ENCODE measurements at regions not wholly inside any gene's neighbourhood (a gene's known extent, or its start where the extent isn't known, plus 50 kb on each side); places are given as distances from the start of the nearest gene placed in this dataset.
"Not testable (repeated sequence)": the region's sequence is repeated elsewhere in the genome, so short reads cannot be mapped to it uniquely, and the experiment has no call there.

GRCh38 chr5:166262395-166262794 is 2029.0 kb upstream of the WWC1 start:
- Histone ChIP-seq H3K4me1 (ENCODE audit: control insufficient read depth, insufficient read depth, low read length, poor library complexity, severe bottlenecking) (no peaks in the 10 kb centered on the region), H3K9me3 (ENCODE audit: control insufficient read depth, low read length) (no peaks in the 10 kb centered on the region), H3K27me3 (replicated peaks; ENCODE audit: control insufficient read depth, insufficient read depth, low read length, poor library complexity, severe bottlenecking) (no peaks in the 10 kb centered on the region), H3K36me3 (ENCODE audit: control insufficient read depth, insufficient read depth, low read length) (no peaks in the 10 kb centered on the region), H3K4me3 (ENCODE audit: insufficient read depth, low read depth, low read length, poor library complexity, severe bottlenecking) (no peak overlapping the region), H3K27ac (ENCODE audit: insufficient read depth, low read length, poor library complexity, severe bottlenecking) (no peak overlapping the region)
- no peak for DNase-seq

GRCh38 chr5:166267907-166268306 is 2023.5 kb upstream of the WWC1 start:
- Histone ChIP-seq H3K27me3 (replicated peaks; ENCODE audit: control insufficient read depth, insufficient read depth, low read length, poor library complexity, severe bottlenecking) (no peaks in the 10 kb centered on the region), H3K36me3 (ENCODE audit: control insufficient read depth, insufficient read depth, low read length) (no peaks in the 10 kb centered on the region), H3K4me3 (ENCODE audit: insufficient read depth, low read depth, low read length, poor library complexity, severe bottlenecking) (no peak overlapping the region), H3K9me3 (ENCODE audit: control insufficient read depth, low read length) (no peaks in the 10 kb centered on the region), H3K4me1 (ENCODE audit: control insufficient read depth, insufficient read depth, low read length, poor library complexity, severe bottlenecking) (no peaks in the 10 kb centered on the region), H3K27ac (ENCODE audit: insufficient read depth, low read length, poor library complexity, severe bottlenecking) (no peak overlapping the region)
- no peak for DNase-seq

- no peak for DNase-seq
- H3K4me3 ChIP-seq (ENCODE audit: insufficient read depth, low read depth, low read length, poor library complexity, severe bottlenecking), result no peak overlapping the region
- H3K4me1 ChIP-seq (ENCODE audit: control insufficient read depth, insufficient read depth, low read length, poor library complexity, severe bottlenecking), result no peaks in the 10 kb centered on the region
- no peak overlapping the region for H3K27ac ChIP-seq (ENCODE audit: insufficient read depth, low read length, poor library complexity, severe bottlenecking)
- no peaks in the 10 kb centered on the region for H3K27me3 ChIP-seq (replicated peaks; ENCODE audit: control insufficient read depth, insufficient read depth, low read length, poor library complexity, severe bottlenecking)
- H3K9me3 ChIP-seq (ENCODE audit: control insufficient read depth, low read length), result no peaks in the 10 kb centered on the region
- no peaks in the 10 kb centered on the region for H3K36me3 ChIP-seq (ENCODE audit: control insufficient read depth, insufficient read depth, low read length)
These were observed 2020.7 kb upstream of the WWC1 start for GRCh38 chr5:166270712-166271111.

- H3K4me3 ChIP-seq (ENCODE audit: insufficient read depth, low read depth, low read length, poor library complexity, severe bottlenecking), result no peak overlapping the region
- DNase-seq, result no peak
These were observed 2015.4 kb upstream of the WWC1 start for GRCh38 chr5:166276006-166276405.

GRCh38 chr5:166279828-166280227 is 2011.6 kb upstream of the WWC1 start:
- Histone ChIP-seq H3K27ac (ENCODE audit: insufficient read depth, low read length, poor library complexity, severe bottlenecking) (no peak overlapping the region), H3K4me3 (ENCODE audit: insufficient read depth, low read depth, low read length, poor library complexity, severe bottlenecking) (no peak overlapping the region), H3K27me3 (replicated peaks; ENCODE audit: control insufficient read depth, insufficient read depth, low read length, poor library complexity, severe bottlenecking) (no peaks in the 10 kb centered on the region), H3K36me3 (ENCODE audit: control insufficient read depth, insufficient read depth, low read length) (no peaks in the 10 kb centered on the region), H3K9me3 (ENCODE audit: control insufficient read depth, low read length) (no peaks in the 10 kb centered on the region), H3K4me1 (ENCODE audit: control insufficient read depth, insufficient read depth, low read length, poor library complexity, severe bottlenecking) (no peaks in the 10 kb centered on the region)
- no peak for DNase-seq

More at GRCh38 chr5:166276006-166276405, 2015.4 kb upstream of the WWC1 start:
- no peaks in the 10 kb centered on the region for H3K9me3 ChIP-seq (ENCODE audit: control insufficient read depth, low read length)
- no peak overlapping the region for H3K27ac ChIP-seq (ENCODE audit: insufficient read depth, low read length, poor library complexity, severe bottlenecking)
- no peaks in the 10 kb centered on the region for H3K36me3 ChIP-seq (ENCODE audit: control insufficient read depth, insufficient read depth, low read length)
- no peaks in the 10 kb centered on the region for H3K27me3 ChIP-seq (replicated peaks; ENCODE audit: control insufficient read depth, insufficient read depth, low read length, poor library complexity, severe bottlenecking)
- H3K4me1 ChIP-seq (ENCODE audit: control insufficient read depth, insufficient read depth, low read length, poor library complexity, severe bottlenecking), result no peaks in the 10 kb centered on the region

- Histone ChIP-seq H3K36me3 (ENCODE audit: control insufficient read depth, insufficient read depth, low read length) (no peaks in the 10 kb centered on the region), H3K27me3 (replicated peaks; ENCODE audit: control insufficient read depth, insufficient read depth, low read length, poor library complexity, severe bottlenecking) (no peaks in the 10 kb centered on the region), H3K4me3 (ENCODE audit: insufficient read depth, low read depth, low read length, poor library complexity, severe bottlenecking) (no peak overlapping the region), H3K27ac (ENCODE audit: insufficient read depth, low read length, poor library complexity, severe bottlenecking) (no peak overlapping the region), H3K9me3 (ENCODE audit: control insufficient read depth, low read length) (no peaks in the 10 kb centered on the region), H3K4me1 (ENCODE audit: control insufficient read depth, insufficient read depth, low read length, poor library complexity, severe bottlenecking) (no peaks in the 10 kb centered on the region)
- DNase-seq, result no peak
These were observed 2010.0 kb upstream of the WWC1 start for GRCh38 chr5:166281433-166281832.

GRCh38 chr5:166282939-166283338 is 2008.5 kb upstream of the WWC1 start:
- Histone ChIP-seq H3K4me1 (ENCODE audit: control insufficient read depth, insufficient read depth, low read length, poor library complexity, severe bottlenecking) (no peaks in the 10 kb centered on the region), H3K36me3 (ENCODE audit: control insufficient read depth, insufficient read depth, low read length) (no peaks in the 10 kb centered on the region), H3K9me3 (ENCODE audit: control insufficient read depth, low read length) (no peaks in the 10 kb centered on the region), H3K4me3 (ENCODE audit: insufficient read depth, low read depth, low read length, poor library complexity, severe bottlenecking) (no peak overlapping the region), H3K27ac (ENCODE audit: insufficient read depth, low read length, poor library complexity, severe bottlenecking) (no peak overlapping the region), H3K27me3 (replicated peaks; ENCODE audit: control insufficient read depth, insufficient read depth, low read length, poor library complexity, severe bottlenecking) (no peaks in the 10 kb centered on the region)
- DNase-seq, result no peak

GRCh38 chr5:166285361-166285760 is 2006.1 kb upstream of the WWC1 start:
- Histone ChIP-seq H3K36me3 (ENCODE audit: control insufficient read depth, insufficient read depth, low read length) (no peaks in the 10 kb centered on the region), H3K9me3 (ENCODE audit: control insufficient read depth, low read length) (no peaks in the 10 kb centered on the region), H3K27me3 (replicated peaks; ENCODE audit: control insufficient read depth, insufficient read depth, low read length, poor library complexity, severe bottlenecking) (no peaks in the 10 kb centered on the region), H3K4me1 (ENCODE audit: control insufficient read depth, insufficient read depth, low read length, poor library complexity, severe bottlenecking) (no peaks in the 10 kb centered on the region), H3K27ac (ENCODE audit: insufficient read depth, low read length, poor library complexity, severe bottlenecking) (no peak overlapping the region), H3K4me3 (ENCODE audit: insufficient read depth, low read depth, low read length, poor library complexity, severe bottlenecking) (no peak overlapping the region)
- DNase-seq, result no peak

GRCh38 chr5:166286832-166287231 is 2004.6 kb upstream of the WWC1 start:
- Histone ChIP-seq H3K27ac (ENCODE audit: insufficient read depth, low read length, poor library complexity, severe bottlenecking) (no peak overlapping the region), H3K27me3 (replicated peaks; ENCODE audit: control insufficient read depth, insufficient read depth, low read length, poor library complexity, severe bottlenecking) (no peaks in the 10 kb centered on the region), H3K36me3 (ENCODE audit: control insufficient read depth, insufficient read depth, low read length) (no peaks in the 10 kb centered on the region), H3K4me3 (ENCODE audit: insufficient read depth, low read depth, low read length, poor library complexity, severe bottlenecking) (no peak overlapping the region), H3K4me1 (ENCODE audit: control insufficient read depth, insufficient read depth, low read length, poor library complexity, severe bottlenecking) (no peaks in the 10 kb centered on the region), H3K9me3 (ENCODE audit: control insufficient read depth, low read length) (no peaks in the 10 kb centered on the region)
- no peak for DNase-seq

GRCh38 chr5:166287866-166288265 is 2003.6 kb upstream of the WWC1 start:
- no peak overlapping the region for H3K27ac ChIP-seq (ENCODE audit: insufficient read depth, low read length, poor library complexity, severe bottlenecking)
- no peaks in the 10 kb centered on the region for H3K4me1 ChIP-seq (ENCODE audit: control insufficient read depth, insufficient read depth, low read length, poor library complexity, severe bottlenecking)
- H3K36me3 ChIP-seq (ENCODE audit: control insufficient read depth, insufficient read depth, low read length), result no peaks in the 10 kb centered on the region
- no peaks in the 10 kb centered on the region for H3K27me3 ChIP-seq (replicated peaks; ENCODE audit: control insufficient read depth, insufficient read depth, low read length, poor library complexity, severe bottlenecking)
- H3K9me3 ChIP-seq (ENCODE audit: control insufficient read depth, low read length), result peaks cover 4% of the 10 kb centered on the region
- H3K4me3 ChIP-seq (ENCODE audit: insufficient read depth, low read depth, low read length, poor library complexity, severe bottlenecking), result no peak overlapping the region
- no peak for DNase-seq

GRCh38 chr5:166291800-166292199 is 1999.6 kb upstream of the WWC1 start:
- not testable (repeated sequence) for DNase-seq; H3K27ac ChIP-seq (ENCODE audit: insufficient read depth, low read length, poor library complexity, severe bottlenecking); H3K9me3 ChIP-seq (ENCODE audit: control insufficient read depth, low read length); H3K27me3 ChIP-seq (replicated peaks; ENCODE audit: control insufficient read depth, insufficient read depth, low read length, poor library complexity, severe bottlenecking); H3K36me3 ChIP-seq (ENCODE audit: control insufficient read depth, insufficient read depth, low read length); H3K4me1 ChIP-seq (ENCODE audit: control insufficient read depth, insufficient read depth, low read length, poor library complexity, severe bottlenecking); H3K4me3 ChIP-seq (ENCODE audit: insufficient read depth, low read depth, low read length, poor library complexity, severe bottlenecking)

Measured in effector memory CD4-positive, alpha-beta T cell (primary cell).